Cardiac muscle cell (in vitro differentiated cells and primary cell): ENCODE measurements at regions not wholly inside any gene's neighbourhood (a gene's known extent, or its start where the extent isn't known, plus 50 kb on each side); places are given as distances from the start of the nearest gene placed in this dataset.

Experiments
- DNase-seq, 2 donors: peaks; one replicate each; pipeline versions ENCODE4 v3.0.0 to v3.0.0-alpha.2; 2010 to 2017; ENCODE audit warnings: low read depth in 1 of 2, low spot score in 1 of 2
- H3K27ac ChIP-seq: fragments of 200-600 bp; sonication (generic); 2 replicates; pipeline ENCODE4 v1.5.1; 2016
- H3K27me3 ChIP-seq: fragments of 200-600 bp; sonication (generic); 2 replicates; pipeline ENCODE4 v1.6.0; 2016; ENCODE audit warnings: control low read depth
- H3K36me3 ChIP-seq: fragments of 200-600 bp; sonication (generic); 2 replicates; pipeline ENCODE4 v1.5.1; 2016; ENCODE audit warnings: control low read depth
- H3K4me1 ChIP-seq: fragments of 200-600 bp; sonication (generic); 2 replicates; pipeline ENCODE4 v1.8.1; 2017; ENCODE audit warnings: low read depth, mild to moderate bottlenecking, mixed run types
- H3K4me3 ChIP-seq: fragments of 200-600 bp; sonication (generic); 2 replicates; pipeline ENCODE4 v1.5.1; 2016; ENCODE audit warnings: mild to moderate bottlenecking
- H3K9me3 ChIP-seq: fragments of 200-600 bp; sonication (generic); 2 replicates; pipeline ENCODE4 v1.5.1; 2017; ENCODE audit warnings: low read depth, mild to moderate bottlenecking, control low read depth
- TF ChIP-seq, protein P1 (sequence below): IDR thresholded peaks from 2 replicates; pipeline ENCODE4 v1.5.1; 2012; ENCODE audit warnings: low read depth, mild to moderate bottlenecking, low read length

DNA sequence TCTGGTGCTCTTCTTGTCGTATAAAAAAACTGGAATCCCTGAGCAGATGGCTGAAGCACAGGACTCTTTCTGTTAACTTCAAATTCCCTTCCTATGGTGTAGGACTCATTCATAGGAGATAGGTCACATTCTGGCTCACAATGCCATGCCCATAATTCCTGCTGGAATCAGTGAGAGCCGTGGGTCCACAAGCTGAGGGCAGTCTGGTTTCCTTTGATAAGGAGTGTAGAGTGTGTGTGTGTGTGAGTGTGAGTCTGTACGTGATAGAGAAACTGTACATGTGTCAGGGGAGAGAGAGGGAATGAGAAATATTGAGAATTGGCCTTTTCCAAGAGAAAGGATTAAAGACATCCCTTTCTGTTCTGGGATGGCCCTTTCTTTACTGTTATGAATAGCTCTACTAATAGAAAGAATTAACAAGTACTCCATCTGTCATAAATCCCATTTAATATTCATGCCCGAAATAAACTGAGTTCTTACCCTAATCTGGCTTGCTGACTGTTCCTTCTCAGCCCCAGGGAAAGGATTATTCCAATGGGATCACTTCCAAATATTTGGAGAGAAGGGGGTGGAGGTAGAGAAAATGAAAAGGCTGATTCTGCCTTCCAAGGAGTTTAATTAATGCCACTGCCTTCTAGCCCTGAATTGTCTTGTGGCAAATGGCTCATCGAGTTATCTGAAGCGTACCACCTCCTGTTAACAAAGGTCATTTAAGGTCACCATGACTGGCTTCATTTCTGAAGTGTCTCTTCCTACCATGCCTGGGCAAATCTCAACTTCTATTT is 79.0 kb downstream of the TMX1 start:
- Histone ChIP-seq H3K36me3 (no peaks in the 10 kb centered on the region), H3K9me3 (no peaks in the 10 kb centered on the region), H3K4me3 (no peak overlapping the region), H3K27ac (peak overlapping the region; percentile 2), H3K27me3 (no peaks in the 10 kb centered on the region), H3K4me1 (peaks cover 17% of the 10 kb centered on the region)
- TF ChIP-seq, protein P1, sequence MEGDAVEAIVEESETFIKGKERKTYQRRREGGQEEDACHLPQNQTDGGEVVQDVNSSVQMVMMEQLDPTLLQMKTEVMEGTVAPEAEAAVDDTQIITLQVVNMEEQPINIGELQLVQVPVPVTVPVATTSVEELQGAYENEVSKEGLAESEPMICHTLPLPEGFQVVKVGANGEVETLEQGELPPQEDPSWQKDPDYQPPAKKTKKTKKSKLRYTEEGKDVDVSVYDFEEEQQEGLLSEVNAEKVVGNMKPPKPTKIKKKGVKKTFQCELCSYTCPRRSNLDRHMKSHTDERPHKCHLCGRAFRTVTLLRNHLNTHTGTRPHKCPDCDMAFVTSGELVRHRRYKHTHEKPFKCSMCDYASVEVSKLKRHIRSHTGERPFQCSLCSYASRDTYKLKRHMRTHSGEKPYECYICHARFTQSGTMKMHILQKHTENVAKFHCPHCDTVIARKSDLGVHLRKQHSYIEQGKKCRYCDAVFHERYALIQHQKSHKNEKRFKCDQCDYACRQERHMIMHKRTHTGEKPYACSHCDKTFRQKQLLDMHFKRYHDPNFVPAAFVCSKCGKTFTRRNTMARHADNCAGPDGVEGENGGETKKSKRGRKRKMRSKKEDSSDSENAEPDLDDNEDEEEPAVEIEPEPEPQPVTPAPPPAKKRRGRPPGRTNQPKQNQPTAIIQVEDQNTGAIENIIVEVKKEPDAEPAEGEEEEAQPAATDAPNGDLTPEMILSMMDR = no peak
- DNase-seq = peak in 1 of 2 donors; percentile 61

DNA sequence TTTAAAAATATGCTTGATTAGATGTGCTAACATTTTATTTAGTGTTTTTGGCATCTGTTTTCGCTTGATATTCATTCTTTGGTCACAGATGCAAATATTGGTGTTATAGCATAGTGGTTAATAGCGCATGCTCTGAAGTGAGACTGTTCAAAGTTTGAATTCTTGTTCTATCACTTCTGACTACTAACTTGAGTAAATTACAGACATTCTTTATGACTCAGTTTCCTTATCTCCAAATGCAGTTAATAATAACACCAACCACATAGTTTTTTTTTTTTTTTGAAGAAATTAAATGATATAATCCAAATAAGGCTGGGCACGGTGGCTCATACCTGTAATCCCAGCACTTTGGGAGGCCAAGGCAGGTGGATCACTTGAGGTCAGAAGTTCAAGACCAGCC is 81.0 kb downstream of the TMX1 start:
- Histone ChIP-seq H3K4me1 (peaks cover 17% of the 10 kb centered on the region), H3K4me3 (no peak overlapping the region), H3K27ac (no peak overlapping the region), H3K36me3 (no peaks in the 10 kb centered on the region), H3K27me3 (no peaks in the 10 kb centered on the region), H3K9me3 (no peaks in the 10 kb centered on the region)
- no peak for DNase-seq
- TF ChIP-seq, protein P1 = no peak

DNA sequence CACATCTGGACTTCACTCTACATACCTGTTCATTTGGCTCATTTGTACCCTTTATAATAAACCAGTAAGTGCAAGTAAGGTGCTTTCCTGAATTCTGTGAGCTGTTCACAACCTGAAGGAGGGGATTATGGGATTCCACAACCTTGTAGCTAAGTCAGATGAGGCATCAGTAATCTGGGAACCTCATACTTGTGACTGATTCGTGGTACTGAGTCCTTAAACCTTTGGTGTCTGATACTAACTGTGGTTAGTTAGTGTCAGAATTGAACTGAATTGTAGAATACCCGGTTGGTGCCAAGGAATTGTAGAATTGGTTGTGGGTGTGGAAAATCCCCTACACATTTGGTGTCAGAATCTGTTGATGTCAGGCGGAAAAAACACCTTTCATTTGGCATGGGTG is 83.4 kb downstream of the TMX1 start:
- H3K4me3 ChIP-seq = no peak overlapping the region
- no peaks in the 10 kb centered on the region for H3K36me3 ChIP-seq
- TF ChIP-seq, protein P1 = no peak

DNA sequence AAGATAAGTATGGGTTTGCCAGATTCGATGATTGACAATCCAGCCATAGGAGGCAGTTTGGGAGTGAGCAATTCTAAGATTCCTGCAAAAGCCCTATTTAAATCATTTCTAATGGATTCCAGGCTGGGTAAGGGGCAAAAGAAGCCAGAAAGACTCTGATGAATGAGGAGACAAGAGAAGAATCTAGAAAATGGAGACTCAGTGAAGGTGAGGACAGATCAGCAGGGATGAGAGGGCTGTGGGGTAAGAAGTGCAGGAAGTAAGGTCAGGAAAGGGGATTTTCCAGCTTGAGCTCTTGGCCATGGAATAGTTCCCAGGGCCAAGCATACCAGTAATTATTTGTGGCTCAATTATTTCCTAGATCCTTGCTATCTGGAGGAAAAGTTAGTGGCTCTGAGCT is 87.3 kb downstream of the TMX1 start:
- H3K27me3 ChIP-seq = no peaks in the 10 kb centered on the region
- TF ChIP-seq, protein P1 = no peak
- H3K36me3 ChIP-seq = no peaks in the 10 kb centered on the region
- no peak overlapping the region for H3K27ac ChIP-seq
- H3K9me3 ChIP-seq = no peaks in the 10 kb centered on the region
- no peaks in the 10 kb centered on the region for H3K4me1 ChIP-seq
- peak in 1 of 2 donors; percentile 53 for DNase-seq
- no peak overlapping the region for H3K4me3 ChIP-seq

More for the DNA sequence above, 83.4 kb downstream of the TMX1 start:
- Histone ChIP-seq H3K4me1 (peaks cover 16% of the 10 kb centered on the region), H3K27me3 (no peaks in the 10 kb centered on the region), H3K9me3 (no peaks in the 10 kb centered on the region), H3K27ac (no peak overlapping the region)
- no peak for DNase-seq

DNA sequence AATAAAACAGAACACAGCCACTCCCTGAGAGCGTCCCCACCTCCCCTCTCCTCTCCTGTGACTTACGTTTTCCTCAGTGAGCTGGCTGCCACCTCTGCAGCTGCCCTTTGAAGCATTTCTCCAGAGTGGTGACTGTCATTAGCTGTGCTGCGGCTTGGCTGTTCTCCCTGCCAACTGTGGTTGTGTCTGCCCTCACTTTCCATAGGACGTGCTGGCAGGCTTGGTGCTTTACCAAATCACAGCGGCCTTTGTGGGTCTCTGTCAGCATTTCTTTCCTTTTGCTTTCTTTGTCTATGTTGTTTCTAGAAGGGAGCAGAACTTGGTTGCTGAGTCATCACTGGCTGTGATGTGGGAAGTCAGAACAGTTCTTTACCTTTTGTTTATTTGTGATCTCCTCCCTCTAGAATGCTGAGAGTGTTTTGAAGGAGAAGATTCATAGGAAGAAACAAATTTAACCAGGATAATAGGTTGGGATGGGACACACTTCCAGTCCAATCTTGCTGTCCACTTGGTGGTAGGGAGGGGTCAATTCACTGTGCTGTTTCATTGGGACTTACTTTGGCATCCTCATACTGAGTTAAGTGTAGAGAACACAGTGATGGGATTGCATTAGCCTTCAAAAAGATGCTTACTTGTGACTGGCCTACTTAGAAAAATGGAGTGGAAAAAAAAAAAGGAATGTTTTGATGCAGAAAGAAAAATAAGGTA is 88.2 kb downstream of the TMX1 start:
- H3K27me3 ChIP-seq = no peaks in the 10 kb centered on the region
- H3K36me3 ChIP-seq = no peaks in the 10 kb centered on the region
- no peaks in the 10 kb centered on the region for H3K9me3 ChIP-seq
- TF ChIP-seq, protein P1 = no peak
- peak in 1 of 2 donors; percentile 56 for DNase-seq
- no peak overlapping the region for H3K4me3 ChIP-seq
- no peak overlapping the region for H3K27ac ChIP-seq
- H3K4me1 ChIP-seq = no peaks in the 10 kb centered on the region
